ENCODE measurements at regions not wholly inside any gene's neighbourhood (a gene's known extent, or its start where the extent isn't known, plus 50 kb on each side); places are given as distances from the start of the nearest gene placed in this dataset.

DNA sequence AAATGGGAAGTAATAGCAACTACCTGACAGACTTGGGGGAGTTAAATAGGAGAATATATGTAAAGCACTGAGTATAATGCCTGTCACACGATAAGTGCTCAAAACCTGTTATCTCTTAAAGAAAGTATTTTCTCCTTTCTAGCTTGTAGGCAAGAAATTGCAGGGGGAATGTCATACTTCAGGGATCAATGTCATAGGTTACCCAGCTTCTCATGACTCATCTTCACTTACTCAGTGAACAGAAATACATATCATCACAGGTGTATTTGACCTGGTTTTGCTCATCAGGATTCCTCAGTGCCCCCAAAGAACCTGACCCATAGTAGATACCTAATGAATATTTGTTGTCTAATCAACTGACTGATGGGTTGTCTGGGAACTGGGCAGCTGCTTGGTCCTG is 285.0 kb upstream of the ATP2B1 start:
- no peak overlapping the region for H3K4me3 ChIP-seq
- H3K27me3 ChIP-seq = no peaks in the 10 kb centered on the region
- no peak for ATAC-seq
- H3K36me3 ChIP-seq = no peaks in the 10 kb centered on the region
- TF ChIP-seq EP300 (IDR thresholded peaks at IDR 0.05) (no peak), POLR2AphosphoS5 (IDR thresholded peaks at IDR 0.05) (no peak), POLR2A (IDR thresholded peaks at IDR 0.05) (no peak)
- TF ChIP-seq, protein P1, sequence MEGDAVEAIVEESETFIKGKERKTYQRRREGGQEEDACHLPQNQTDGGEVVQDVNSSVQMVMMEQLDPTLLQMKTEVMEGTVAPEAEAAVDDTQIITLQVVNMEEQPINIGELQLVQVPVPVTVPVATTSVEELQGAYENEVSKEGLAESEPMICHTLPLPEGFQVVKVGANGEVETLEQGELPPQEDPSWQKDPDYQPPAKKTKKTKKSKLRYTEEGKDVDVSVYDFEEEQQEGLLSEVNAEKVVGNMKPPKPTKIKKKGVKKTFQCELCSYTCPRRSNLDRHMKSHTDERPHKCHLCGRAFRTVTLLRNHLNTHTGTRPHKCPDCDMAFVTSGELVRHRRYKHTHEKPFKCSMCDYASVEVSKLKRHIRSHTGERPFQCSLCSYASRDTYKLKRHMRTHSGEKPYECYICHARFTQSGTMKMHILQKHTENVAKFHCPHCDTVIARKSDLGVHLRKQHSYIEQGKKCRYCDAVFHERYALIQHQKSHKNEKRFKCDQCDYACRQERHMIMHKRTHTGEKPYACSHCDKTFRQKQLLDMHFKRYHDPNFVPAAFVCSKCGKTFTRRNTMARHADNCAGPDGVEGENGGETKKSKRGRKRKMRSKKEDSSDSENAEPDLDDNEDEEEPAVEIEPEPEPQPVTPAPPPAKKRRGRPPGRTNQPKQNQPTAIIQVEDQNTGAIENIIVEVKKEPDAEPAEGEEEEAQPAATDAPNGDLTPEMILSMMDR (IDR thresholded peaks at IDR 0.05) = no peak
- H3K9me3 ChIP-seq = no peaks in the 10 kb centered on the region
- WGBS, 2 donors (ENCODE audit: low coverage in 1 of 2) = 100% methylated on average over 1 of the region's 1 CpG
- H3K4me1 ChIP-seq = no peaks in the 10 kb centered on the region
- no peak overlapping the region for H3K27ac ChIP-seq

DNA sequence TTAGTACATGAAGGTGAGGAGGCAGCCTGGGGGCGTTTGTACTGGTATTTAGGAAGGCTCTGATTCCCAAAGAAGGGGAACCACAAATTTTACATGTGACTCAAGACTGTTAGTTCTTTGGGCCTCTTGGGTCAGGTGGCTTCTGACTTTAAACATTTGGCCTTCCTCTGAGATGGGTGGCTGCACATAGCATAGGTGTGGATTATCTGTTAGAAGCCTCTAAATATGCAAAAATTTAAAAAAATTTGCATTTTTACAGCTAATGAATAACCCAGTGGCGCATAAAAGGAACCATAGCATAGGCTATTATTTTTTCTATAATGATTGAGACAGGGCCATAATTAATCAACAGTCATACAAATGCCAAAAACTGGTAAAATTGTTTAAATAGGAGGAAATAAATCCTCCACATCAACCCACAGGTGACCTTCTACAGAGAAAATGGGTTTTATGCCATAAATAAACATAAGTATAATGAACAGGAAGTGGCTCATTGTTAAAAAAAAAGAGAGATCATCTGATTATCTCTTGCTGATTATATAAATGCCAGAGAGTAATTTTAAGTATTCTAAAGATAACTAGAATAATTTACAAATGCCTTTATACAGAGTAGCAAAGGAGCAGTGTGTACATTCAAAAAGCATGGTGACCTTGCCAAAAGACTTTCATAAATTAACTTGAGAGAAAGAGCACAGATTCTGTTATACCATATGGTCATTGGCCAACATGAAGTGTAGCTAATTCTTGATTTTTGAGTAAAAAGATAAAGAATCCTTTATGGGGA is 284.2 kb upstream of the ATP2B1 start:
- ATAC-seq = no peak
- Histone ChIP-seq H3K36me3 (no peaks in the 10 kb centered on the region), H3K4me3 (no peak overlapping the region), H3K27ac (no peak overlapping the region), H3K27me3 (no peaks in the 10 kb centered on the region), H3K4me1 (no peaks in the 10 kb centered on the region), H3K9me3 (no peaks in the 10 kb centered on the region)
- WGBS, 2 donors (ENCODE audit: low coverage in 1 of 2) = 81 to 86% methylated on average over 1 to 2 of the region's 2 CpGs
- TF ChIP-seq POLR2AphosphoS5 (IDR thresholded peaks at IDR 0.05) (no peak), POLR2A (IDR thresholded peaks at IDR 0.05) (no peak), EP300 (IDR thresholded peaks at IDR 0.05) (no peak)
- TF ChIP-seq, protein P1 (IDR thresholded peaks at IDR 0.05) = no peak

DNA sequence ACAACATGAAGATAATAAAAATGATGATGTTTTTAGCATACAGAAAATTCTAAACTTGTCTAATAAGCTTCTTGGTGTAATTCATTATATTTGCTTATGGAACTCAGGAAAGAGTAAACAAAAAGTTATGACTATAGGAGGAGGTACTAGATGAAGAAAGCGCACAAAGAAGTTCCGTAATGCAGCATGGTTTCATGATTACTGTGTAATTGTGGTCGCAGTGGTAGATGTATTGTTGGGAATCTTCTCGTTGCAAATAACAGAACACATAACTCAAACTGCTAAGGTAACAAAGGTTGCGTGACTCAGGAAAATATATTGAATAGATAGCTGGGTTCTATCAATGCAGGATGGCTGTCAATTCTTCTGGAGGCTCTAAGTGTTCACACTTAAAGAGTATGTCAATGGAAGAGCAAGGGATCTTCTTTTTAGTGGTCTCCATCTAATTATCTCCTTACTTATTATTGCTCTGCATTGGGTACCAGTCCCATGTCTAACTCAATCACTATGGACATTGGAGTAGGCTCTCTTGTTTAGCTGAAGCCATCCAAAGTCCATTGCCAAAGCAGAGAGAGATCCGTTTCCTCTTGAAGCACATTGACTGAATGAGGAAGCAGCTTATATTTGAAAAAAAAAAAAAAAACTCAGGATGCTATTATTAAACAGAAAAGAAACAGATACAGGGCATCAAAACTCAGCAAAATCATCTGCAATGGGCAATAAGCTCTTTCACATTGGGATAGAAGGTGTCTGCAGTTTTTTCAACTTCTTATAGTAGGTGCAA is 283.4 kb upstream of the ATP2B1 start:
- no peak overlapping the region for H3K4me3 ChIP-seq
- no peak overlapping the region for H3K27ac ChIP-seq
- no peak for ATAC-seq
- no peaks in the 10 kb centered on the region for H3K27me3 ChIP-seq
- no peaks in the 10 kb centered on the region for H3K36me3 ChIP-seq
- no peaks in the 10 kb centered on the region for H3K9me3 ChIP-seq
- TF ChIP-seq POLR2A (IDR thresholded peaks at IDR 0.05) (no peak), EP300 (IDR thresholded peaks at IDR 0.05) (no peak), POLR2AphosphoS5 (IDR thresholded peaks at IDR 0.05) (no peak)
- TF ChIP-seq, protein P1 (IDR thresholded peaks at IDR 0.05) = no peak
- no peaks in the 10 kb centered on the region for H3K4me1 ChIP-seq
- 93 to 97% methylated on average over 5 to 6 of the region's 6 CpGs for WGBS, 2 donors (ENCODE audit: low coverage in 1 of 2)

DNA sequence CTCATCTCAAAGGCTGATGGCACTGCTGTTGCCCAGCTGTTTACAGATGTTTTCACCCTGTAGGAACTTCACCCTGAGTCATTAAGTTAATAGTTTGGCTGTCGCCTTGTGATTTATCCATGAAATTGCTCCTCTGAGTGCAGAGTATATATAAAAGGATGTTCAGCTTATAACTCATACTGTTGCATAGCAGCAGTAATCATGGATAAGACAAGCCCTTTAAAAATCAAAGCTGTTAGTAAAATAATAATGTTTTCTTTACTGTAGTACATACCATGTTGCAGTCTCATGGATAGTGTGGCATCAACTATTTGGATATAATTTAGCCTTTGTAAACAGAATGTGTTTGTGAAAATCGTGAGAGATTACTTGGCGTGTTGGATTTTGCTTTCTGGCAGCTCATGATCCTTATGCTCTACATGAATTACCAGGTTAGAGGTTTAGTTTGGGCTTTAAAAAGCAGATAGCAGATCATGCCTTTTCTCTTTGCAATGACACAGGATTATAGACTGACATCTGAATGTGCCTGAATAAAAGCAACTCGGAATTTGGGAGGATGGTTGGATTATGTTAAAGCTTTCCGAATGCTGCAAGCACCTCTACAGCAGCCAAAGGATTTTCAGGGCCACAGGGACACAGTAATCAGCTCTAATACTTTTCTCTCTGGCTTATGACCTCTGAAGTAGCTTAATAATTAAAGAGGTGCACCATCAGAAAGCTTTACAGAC is 279.7 kb upstream of the ATP2B1 start:
- no peaks in the 10 kb centered on the region for H3K36me3 ChIP-seq
- no peaks in the 10 kb centered on the region for H3K4me1 ChIP-seq
- no peaks in the 10 kb centered on the region for H3K9me3 ChIP-seq
- ATAC-seq = no peak
- no peak overlapping the region for H3K27ac ChIP-seq
- TF ChIP-seq EP300 (IDR thresholded peaks at IDR 0.05) = no peak
- TF ChIP-seq, protein P1 (IDR thresholded peaks at IDR 0.05) = no peak
- no peak for TF ChIP-seq POLR2A (IDR thresholded peaks at IDR 0.05)
- no peak for TF ChIP-seq POLR2AphosphoS5 (IDR thresholded peaks at IDR 0.05)
- H3K27me3 ChIP-seq = no peaks in the 10 kb centered on the region
- 62% methylated on average over 5 of the region's 5 CpGs for WGBS, 2 donors (ENCODE audit: low coverage in 1 of 2)
- no peak overlapping the region for H3K4me3 ChIP-seq

All from gastroesophageal sphincter (tissue), 4 donors.